Astrocyte (in vitro differentiated cells and primary cell): ENCODE measurements at regions not wholly inside any gene's neighbourhood (a gene's known extent, or its start where the extent isn't known, plus 50 kb on each side); places are given as distances from the start of the nearest gene placed in this dataset.
"Not testable (repeated sequence)": the region's sequence is repeated elsewhere in the genome, so short reads cannot be mapped to it uniquely, and the experiment has no call there.

ENCODE experiments used
- DNase-seq: peaks from one replicate; pipeline ENCODE4 v3.0.0-alpha.2; 2010; ENCODE audit warnings: low read depth
- FAIRE-seq: peaks from 2 replicates; lab custom pipeline; 2011; peaks lifted over from hg19 to GRCh38; lab: Jason Lieb, UNC
- H2AFZ ChIP-seq: 2 replicates; pipeline ENCODE4 v1.6.0; 2012; ENCODE audit warnings: low read depth, low read length, inconsistent platforms
- H3K27ac ChIP-seq: 2 replicates; pipeline ENCODE4 v1.5.1; 2011; ENCODE audit warnings: low read depth, low read length, inconsistent platforms
- H3K27me3 ChIP-seq: 2 replicates; pipeline ENCODE4 v1.6.0; 2011; ENCODE audit warnings: low read length, inconsistent platforms; ENCODE audit not compliant: insufficient read depth
- H3K36me3 ChIP-seq: 2 replicates; pipeline ENCODE4 v1.5.1; 2011; ENCODE audit warnings: low read length, inconsistent platforms; ENCODE audit not compliant: insufficient read depth
- H3K4me1 ChIP-seq: 2 replicates; pipeline ENCODE4 v1.5.1; 2011; ENCODE audit warnings: low read length, inconsistent platforms; ENCODE audit not compliant: insufficient read depth
- H3K4me2 ChIP-seq: 2 replicates; pipeline ENCODE4 v1.6.0; 2012; ENCODE audit warnings: low read length, inconsistent platforms
- H3K4me3 ChIP-seq: 2 replicates; pipeline ENCODE4 v1.5.1; 2011; ENCODE audit warnings: low read depth, mild to moderate bottlenecking, low read length, inconsistent platforms; ENCODE audit not compliant: insufficient read depth
- H3K79me2 ChIP-seq: 2 replicates; pipeline ENCODE4 v1.6.0; 2012; ENCODE audit warnings: mild to moderate bottlenecking, low read length, inconsistent platforms; ENCODE audit not compliant: insufficient read depth
- H3K9ac ChIP-seq: 2 replicates; pipeline ENCODE4 v1.6.0; 2012; ENCODE audit warnings: mild to moderate bottlenecking, low read length, inconsistent platforms
- H3K9me3 ChIP-seq: 2 replicates; pipeline ENCODE4 v1.5.1; 2012; ENCODE audit warnings: low read depth, mild to moderate bottlenecking, low read length, inconsistent platforms; ENCODE audit not compliant: insufficient read depth
- H4K20me1 ChIP-seq: 2 replicates; pipeline ENCODE4 v1.6.0; 2012; ENCODE audit warnings: low read length, inconsistent platforms; ENCODE audit not compliant: insufficient read depth
- H3K27ac Mint-ChIP-seq: one replicate; pipeline ENCODE4 v1.8.0; 2021; ENCODE audit warnings: mild to moderate bottlenecking, mixed read lengths; ENCODE audit not compliant: unreplicated experiment
- H3K27me3 Mint-ChIP-seq: one replicate; pipeline ENCODE4 v1.8.0; 2021; ENCODE audit warnings: low read depth, mixed read lengths; ENCODE audit not compliant: unreplicated experiment
- H3K36me3 Mint-ChIP-seq: one replicate; pipeline ENCODE4 v1.8.0; 2021; ENCODE audit warnings: low read depth, mixed read lengths; ENCODE audit not compliant: unreplicated experiment
- H3K4me1 Mint-ChIP-seq: one replicate; pipeline ENCODE4 v1.8.0; 2021; ENCODE audit warnings: low read depth, mixed read lengths; ENCODE audit not compliant: unreplicated experiment
- H3K4me3 Mint-ChIP-seq: one replicate; pipeline ENCODE4 v1.8.0; 2021; ENCODE audit warnings: mild to moderate bottlenecking, moderate library complexity, mixed read lengths; ENCODE audit not compliant: unreplicated experiment
- H3K9me3 Mint-ChIP-seq: one replicate; pipeline ENCODE4 v1.8.0; 2021; ENCODE audit warnings: mild to moderate bottlenecking, mixed read lengths; ENCODE audit not compliant: unreplicated experiment
- EZH2 ChIP-seq: IDR thresholded peaks from 2 replicates; pipeline ENCODE4 v1.6.1; 2012; ENCODE audit warnings: mild to moderate bottlenecking, low read length, inconsistent platforms; ENCODE audit not compliant: insufficient read depth
- TF ChIP-seq, protein P1 (sequence below): IDR thresholded peaks from 2 replicates; pipeline ENCODE4 v1.5.1; 2011; ENCODE audit warnings: low read depth, mild to moderate bottlenecking, inconsistent platforms, low read length, moderate library complexity; ENCODE audit not compliant: insufficient read depth

DNA sequence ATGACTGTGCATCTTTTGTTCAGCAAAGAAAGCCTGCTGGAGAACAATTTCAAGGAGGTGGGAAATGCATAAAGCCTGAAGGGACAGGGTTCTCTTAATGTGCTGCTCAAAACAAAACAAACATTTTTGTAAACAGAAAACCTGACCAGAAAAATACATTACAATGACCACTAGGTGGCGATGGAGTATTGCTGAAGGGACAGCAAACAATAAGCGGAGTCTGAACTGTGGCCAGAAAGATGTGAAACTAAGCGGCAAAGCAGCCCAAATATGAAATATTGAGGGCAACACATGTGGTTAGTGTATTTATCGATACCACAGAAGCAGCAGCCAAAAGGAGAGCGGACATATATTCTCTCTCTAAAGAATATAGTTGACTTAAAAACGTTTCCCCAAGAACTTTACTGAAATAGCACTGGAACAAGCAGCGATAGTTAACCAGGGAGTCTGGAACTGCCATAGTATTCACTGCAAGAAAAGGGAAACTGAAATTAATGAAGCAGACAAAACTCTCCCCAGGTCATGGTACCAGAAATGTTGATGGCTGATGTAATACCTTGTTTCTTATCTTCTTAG, 1814.2 kb upstream of the DEFB115 start:
- H3K27ac ChIP-seq, H3K79me2 ChIP-seq, H3K36me3 ChIP-seq, H3K4me1 Mint-ChIP-seq, H3K36me3 Mint-ChIP-seq, H4K20me1 ChIP-seq, H3K9me3 ChIP-seq, H3K4me1 ChIP-seq, H3K9ac ChIP-seq, H2AFZ ChIP-seq, H3K4me2 ChIP-seq, FAIRE-seq, H3K4me3 Mint-ChIP-seq, H3K4me3 ChIP-seq, H3K27ac Mint-ChIP-seq, H3K9me3 Mint-ChIP-seq, H3K27me3 ChIP-seq, DNase-seq, H3K27me3 Mint-ChIP-seq: not testable (repeated sequence)

DNA sequence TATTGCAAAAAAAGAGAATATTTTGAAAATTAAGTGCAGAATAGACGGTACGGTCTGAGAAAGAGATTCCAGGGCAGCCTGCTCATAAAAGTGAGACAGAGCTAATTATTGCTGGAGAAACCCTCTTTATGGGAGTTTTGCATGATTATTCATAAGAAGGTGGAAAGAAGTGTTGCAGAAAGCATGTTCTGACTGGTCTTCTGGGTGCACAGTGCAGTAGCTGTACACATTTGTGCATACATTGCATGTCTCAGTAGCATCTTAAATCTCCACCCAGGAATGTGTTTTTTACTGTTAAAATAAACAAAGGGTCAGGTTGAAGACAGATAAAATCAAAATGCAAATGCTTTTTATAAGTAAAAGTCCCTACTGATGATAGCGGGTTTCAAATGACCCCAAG, 1813.6 kb upstream of the DEFB115 start:
- Histone ChIP-seq H3K79me2 (no peaks in the 10 kb centered on the region), H4K20me1 (no peaks in the 10 kb centered on the region), H2AFZ (no peak overlapping the region), H3K4me2 (no peak overlapping the region), H3K4me1 (no peaks in the 10 kb centered on the region), H3K9me3 (no peaks in the 10 kb centered on the region), H3K36me3 (no peaks in the 10 kb centered on the region), H3K9ac (no peak overlapping the region), H3K27me3 (no peaks in the 10 kb centered on the region), H3K27ac (no peak overlapping the region), H3K4me3 (no peak overlapping the region)
- no peaks in the 10 kb centered on the region for H3K27me3 Mint-ChIP-seq
- H3K36me3 Mint-ChIP-seq: no peaks in the 10 kb centered on the region
- no peaks in the 10 kb centered on the region for H3K4me1 Mint-ChIP-seq
- DNase-seq (no peak), FAIRE-seq (no peak)
- TF ChIP-seq, protein P1, sequence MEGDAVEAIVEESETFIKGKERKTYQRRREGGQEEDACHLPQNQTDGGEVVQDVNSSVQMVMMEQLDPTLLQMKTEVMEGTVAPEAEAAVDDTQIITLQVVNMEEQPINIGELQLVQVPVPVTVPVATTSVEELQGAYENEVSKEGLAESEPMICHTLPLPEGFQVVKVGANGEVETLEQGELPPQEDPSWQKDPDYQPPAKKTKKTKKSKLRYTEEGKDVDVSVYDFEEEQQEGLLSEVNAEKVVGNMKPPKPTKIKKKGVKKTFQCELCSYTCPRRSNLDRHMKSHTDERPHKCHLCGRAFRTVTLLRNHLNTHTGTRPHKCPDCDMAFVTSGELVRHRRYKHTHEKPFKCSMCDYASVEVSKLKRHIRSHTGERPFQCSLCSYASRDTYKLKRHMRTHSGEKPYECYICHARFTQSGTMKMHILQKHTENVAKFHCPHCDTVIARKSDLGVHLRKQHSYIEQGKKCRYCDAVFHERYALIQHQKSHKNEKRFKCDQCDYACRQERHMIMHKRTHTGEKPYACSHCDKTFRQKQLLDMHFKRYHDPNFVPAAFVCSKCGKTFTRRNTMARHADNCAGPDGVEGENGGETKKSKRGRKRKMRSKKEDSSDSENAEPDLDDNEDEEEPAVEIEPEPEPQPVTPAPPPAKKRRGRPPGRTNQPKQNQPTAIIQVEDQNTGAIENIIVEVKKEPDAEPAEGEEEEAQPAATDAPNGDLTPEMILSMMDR: no peak
- no peak for TF ChIP-seq EZH2
- H3K27ac Mint-ChIP-seq: no peak overlapping the region
- H3K4me3 Mint-ChIP-seq: no peak overlapping the region
- H3K9me3 Mint-ChIP-seq: peaks cover 5% of the 10 kb centered on the region

DNA sequence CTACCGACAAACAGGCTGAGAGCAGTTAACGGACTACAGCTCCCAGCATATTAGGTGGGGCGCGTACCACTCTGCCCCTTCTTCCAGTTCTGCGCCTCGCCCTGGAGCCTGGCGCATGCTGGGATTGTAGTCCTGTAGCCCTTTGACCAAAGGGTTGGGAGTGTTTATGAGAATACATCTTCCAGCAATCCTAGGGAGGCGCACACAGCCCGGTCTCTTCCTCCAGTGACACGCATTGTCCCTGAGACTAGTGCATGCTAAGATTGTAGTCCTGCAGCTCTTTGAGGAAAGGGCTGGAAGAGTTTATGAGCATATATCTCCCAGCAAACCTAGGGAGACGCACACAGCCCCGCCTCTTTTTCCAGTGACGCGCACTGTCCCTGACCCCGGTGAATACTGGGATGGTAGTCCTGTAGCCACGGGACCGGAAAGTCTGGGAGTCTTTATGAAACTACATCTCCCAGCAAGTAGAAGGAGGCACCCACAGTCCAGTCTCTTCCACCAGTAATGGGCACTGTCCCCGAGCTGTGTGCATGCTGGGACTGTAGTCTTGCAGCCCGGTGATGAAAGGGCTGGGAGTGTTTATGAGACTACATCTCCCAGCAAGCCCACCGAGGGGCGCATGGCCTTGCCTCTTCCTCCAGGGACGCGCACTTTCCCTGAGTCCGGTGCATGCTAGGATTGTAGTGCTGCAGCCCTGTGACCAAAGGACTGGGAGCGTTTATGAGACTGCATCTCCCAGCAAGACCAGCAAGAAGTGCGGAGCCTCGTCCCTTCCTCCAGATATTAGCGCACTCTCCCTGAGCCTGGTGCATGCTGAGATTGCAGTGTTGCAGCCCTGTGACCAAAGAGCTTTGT, 1812.2 kb upstream of the DEFB115 start:
- not testable (repeated sequence) for H3K9me3 ChIP-seq, H3K9ac ChIP-seq, H3K27ac Mint-ChIP-seq, FAIRE-seq, H3K4me1 ChIP-seq, H3K27me3 ChIP-seq, H3K36me3 Mint-ChIP-seq, H3K27ac ChIP-seq, H3K4me3 Mint-ChIP-seq, H4K20me1 ChIP-seq, H3K4me1 Mint-ChIP-seq, H3K9me3 Mint-ChIP-seq, H3K27me3 Mint-ChIP-seq, H3K36me3 ChIP-seq, H3K4me3 ChIP-seq, H3K79me2 ChIP-seq
- Histone ChIP-seq H3K4me2 (peak overlapping the region; percentile 67), H2AFZ (peak overlapping the region; percentile 34)
- DNase-seq: peak; percentile 51

DNA sequence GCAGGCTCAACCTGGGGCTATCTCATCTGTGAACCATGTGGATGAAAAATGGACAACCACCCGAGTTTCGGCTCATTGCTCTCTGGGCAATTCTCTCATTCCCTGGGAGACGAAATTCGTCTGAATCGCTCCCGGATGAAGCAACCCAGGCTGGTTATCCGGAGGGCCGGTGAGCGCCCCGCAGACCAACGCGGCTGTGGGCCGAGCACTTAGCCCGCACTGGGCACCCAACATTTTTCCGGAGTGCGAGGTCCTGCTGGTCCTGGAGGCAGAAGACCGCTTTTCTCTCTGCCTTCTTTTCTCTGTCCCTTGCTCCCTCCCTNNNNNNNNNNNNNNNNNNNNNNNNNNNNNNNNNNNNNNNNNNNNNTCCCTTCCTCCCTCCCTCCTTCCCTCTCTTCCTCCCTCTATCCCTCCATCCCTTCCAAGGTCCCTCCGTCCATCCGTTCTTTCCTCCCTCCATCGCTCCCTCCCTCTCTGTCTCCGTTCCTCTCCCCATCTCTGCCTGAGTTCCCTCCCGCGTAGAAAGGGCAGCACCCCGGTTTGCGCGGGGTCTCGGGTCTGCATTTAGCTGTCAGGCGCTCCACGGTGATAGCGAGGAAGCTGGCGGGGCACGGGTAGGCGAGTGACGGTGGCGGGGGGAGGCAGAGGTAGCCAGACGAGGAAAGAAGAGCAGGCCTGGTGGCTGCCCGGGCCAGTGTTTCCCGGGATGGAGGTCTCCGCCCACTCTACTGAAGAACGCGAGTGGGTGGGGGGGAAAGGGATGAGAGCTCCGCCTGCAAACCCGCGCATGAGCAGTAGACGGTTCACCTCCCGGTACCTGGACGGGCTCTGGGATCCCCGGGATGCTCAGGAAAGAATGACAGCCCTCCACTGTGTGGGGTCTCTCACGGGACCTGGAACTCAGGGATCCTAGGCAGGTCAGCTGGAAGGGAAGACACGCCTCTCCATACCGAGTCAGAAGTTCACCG, 1809.7 kb upstream of the DEFB115 start:
- H3K9me3 Mint-ChIP-seq, H3K27me3 Mint-ChIP-seq, H3K27me3 ChIP-seq, H3K36me3 Mint-ChIP-seq, H3K4me3 Mint-ChIP-seq, DNase-seq, H3K79me2 ChIP-seq, H4K20me1 ChIP-seq, H3K9ac ChIP-seq, H3K27ac Mint-ChIP-seq, H2AFZ ChIP-seq, FAIRE-seq, H3K9me3 ChIP-seq, H3K36me3 ChIP-seq, H3K4me1 Mint-ChIP-seq, H3K4me1 ChIP-seq, H3K4me2 ChIP-seq, H3K4me3 ChIP-seq, H3K27ac ChIP-seq: not testable (repeated sequence)
